KMS-11 (cell line): ENCODE measurements at regions not wholly inside any gene's neighbourhood (a gene's known extent, or its start where the extent isn't known, plus 50 kb on each side); places are given as distances from the start of the nearest gene placed in this dataset.

Source experiments
- H2AFZ ChIP-seq: fragments of 200-600 bp; sonication (generic); 2 replicates; pipeline ENCODE4 v1.6.1; 2016; ENCODE audit warnings: antibody characterized with exemption, mixed run types, low read depth
- H3K27ac ChIP-seq: fragments of 200-600 bp; sonication (generic); 2 replicates; pipeline ENCODE4 v1.6.1; 2016; ENCODE audit warnings: mild to moderate bottlenecking, mixed run types
- H3K27me3 ChIP-seq: fragments of 200-600 bp; sonication (generic); 2 replicates; pipeline ENCODE4 v1.6.1; 2017; ENCODE audit warnings: mild to moderate bottlenecking, low read depth, mixed run types, moderate library complexity; ENCODE audit not compliant: insufficient read depth
- H3K36me3 ChIP-seq: fragments of 200-600 bp; sonication (generic); 2 replicates; pipeline ENCODE4 v1.6.1; 2017; ENCODE audit warnings: mild to moderate bottlenecking, mixed run types; ENCODE audit not compliant: insufficient read depth
- H3K4me1 ChIP-seq: fragments of 200-600 bp; sonication (generic); 2 replicates; pipeline ENCODE4 v1.6.1; 2016; ENCODE audit warnings: mild to moderate bottlenecking, low read depth, mixed run types; ENCODE audit not compliant: poor library complexity, severe bottlenecking
- H3K4me2 ChIP-seq: fragments of 200-600 bp; sonication (generic); 2 replicates; pipeline ENCODE4 v1.7.0; 2016; ENCODE audit warnings: mild to moderate bottlenecking, mixed run types
- H3K4me3 ChIP-seq: fragments of 200-600 bp; sonication (generic); IDR thresholded peaks from 2 replicates; pipeline ENCODE4 v1.6.1; 2017; ENCODE audit warnings: low read depth, low read length, mixed read lengths; ENCODE audit not compliant: insufficient read depth
- H3K79me2 ChIP-seq: fragments of 200-600 bp; sonication (generic); 2 replicates; pipeline ENCODE4 v1.6.1; 2016; ENCODE audit warnings: low read depth, mixed run types; ENCODE audit not compliant: insufficient read depth
- H3K9ac ChIP-seq: fragments of 200-600 bp; sonication (generic); 2 replicates; pipeline ENCODE4 v1.6.1; 2016; ENCODE audit warnings: mild to moderate bottlenecking, mixed run types
- H4K20me1 ChIP-seq: fragments of 200-600 bp; sonication (generic); 2 replicates; pipeline ENCODE4 v1.6.1; 2016; ENCODE audit warnings: mild to moderate bottlenecking, mixed run types; ENCODE audit not compliant: insufficient read depth
- CTCF ChIP-seq: fragments of 200-600 bp; sonication (generic); conservative IDR thresholded peaks from 2 replicates; pipeline ENCODE4 v1.6.1; 2017; ENCODE audit warnings: low read depth, mild to moderate bottlenecking, antibody characterized with exemption, low read length, moderate library complexity, mixed read lengths

GRCh38 chr6:56407883-56408410 is 160.6 kb upstream of the COL21A1 start:
- H4K20me1 ChIP-seq = no peaks in the 10 kb centered on the region
- no peak overlapping the region for H3K4me3 ChIP-seq
- H3K79me2 ChIP-seq = no peaks in the 10 kb centered on the region
- TF ChIP-seq CTCF = no peak
- no peak overlapping the region for H3K27ac ChIP-seq
- H3K36me3 ChIP-seq = no peaks in the 10 kb centered on the region
- H2AFZ ChIP-seq = no peak overlapping the region
- H3K4me1 ChIP-seq = no peaks in the 10 kb centered on the region
- H3K9ac ChIP-seq = no peak overlapping the region
- H3K4me2 ChIP-seq = no peak overlapping the region
- no peaks in the 10 kb centered on the region for H3K27me3 ChIP-seq

GRCh38 chr6:56406276-56407269 is 159.2 kb upstream of the COL21A1 start:
- Histone ChIP-seq H4K20me1 (no peaks in the 10 kb centered on the region), H3K27ac (no peak overlapping the region), H3K4me3 (no peak overlapping the region), H3K4me1 (no peaks in the 10 kb centered on the region), H3K9ac (no peak overlapping the region), H3K27me3 (no peaks in the 10 kb centered on the region), H2AFZ (no peak overlapping the region), H3K79me2 (no peaks in the 10 kb centered on the region), H3K36me3 (no peaks in the 10 kb centered on the region), H3K4me2 (no peak overlapping the region)
- no peak for TF ChIP-seq CTCF

GRCh38 chr6:56404599-56404998 is 157.2 kb upstream of the COL21A1 start:
- no peak overlapping the region for H3K27ac ChIP-seq
- TF ChIP-seq CTCF = no peak
- H3K36me3 ChIP-seq = no peaks in the 10 kb centered on the region
- no peaks in the 10 kb centered on the region for H3K79me2 ChIP-seq
- H3K27me3 ChIP-seq = no peaks in the 10 kb centered on the region
- no peak overlapping the region for H2AFZ ChIP-seq
- H3K4me1 ChIP-seq = no peaks in the 10 kb centered on the region
- no peak overlapping the region for H3K4me2 ChIP-seq
- H4K20me1 ChIP-seq = no peaks in the 10 kb centered on the region
- no peak overlapping the region for H3K9ac ChIP-seq
- H3K4me3 ChIP-seq = no peak overlapping the region

GRCh38 chr6:56403745-56404144 is 156.4 kb upstream of the COL21A1 start:
- Histone ChIP-seq H3K4me3 (no peak overlapping the region), H3K9ac (no peak overlapping the region), H4K20me1 (no peaks in the 10 kb centered on the region), H3K4me1 (no peaks in the 10 kb centered on the region), H3K79me2 (no peaks in the 10 kb centered on the region), H3K4me2 (no peak overlapping the region), H3K27ac (no peak overlapping the region), H3K27me3 (no peaks in the 10 kb centered on the region), H3K36me3 (no peaks in the 10 kb centered on the region), H2AFZ (no peak overlapping the region)
- no peak for TF ChIP-seq CTCF
